Neural progenitor cell (in vitro differentiated cells): ENCODE measurements at regions not wholly inside any gene's neighbourhood (a gene's known extent, or its start where the extent isn't known, plus 50 kb on each side); places are given as distances from the start of the nearest gene placed in this dataset.

ENCODE experiments used
- DNase-seq: peaks from one replicate; pipeline ENCODE4 v3.0.0-alpha.2; 2016; ENCODE audit warnings: low spot score
- H2AFZ ChIP-seq: fragments of 200-600 bp; sonication (generic); replicated peaks from 2 replicates; pipeline ENCODE4 v1.6.1; 2016; ENCODE audit warnings: antibody characterized with exemption
- H3F3A ChIP-seq: fragments of 200-600 bp; sonication (generic); 2 replicates; pipeline ENCODE4 v1.6.1; 2016; ENCODE audit warnings: antibody characterized with exemption, low read depth
- H3K27ac ChIP-seq: fragments of 200-600 bp; sonication (generic); 2 replicates; pipeline ENCODE4 v1.5.1; 2016; ENCODE audit warnings: mild to moderate bottlenecking
- H3K27me3 ChIP-seq: fragments of 200-600 bp; sonication (generic); 2 replicates; pipeline ENCODE4 v1.6.1; 2016; ENCODE audit warnings: mild to moderate bottlenecking, moderate library complexity
- H3K36me3 ChIP-seq: fragments of 200-600 bp; sonication (generic); 2 replicates; pipeline ENCODE4 v1.5.1; 2016
- H3K4me1 ChIP-seq: fragments of 200-600 bp; sonication (generic); 2 replicates; pipeline ENCODE4 v1.6.1; 2016; ENCODE audit warnings: mixed run types
- H3K4me2 ChIP-seq: fragments of 200-600 bp; sonication (generic); 2 replicates; pipeline ENCODE4 v1.6.1; 2016
- H3K4me3 ChIP-seq: fragments of 200-600 bp; sonication (generic); 2 replicates; pipeline ENCODE4 v1.5.1; 2016
- H3K79me2 ChIP-seq: fragments of 200-600 bp; sonication (generic); 2 replicates; pipeline ENCODE4 v1.6.1; 2016; ENCODE audit warnings: low read depth
- H3K9ac ChIP-seq: fragments of 200-600 bp; sonication (generic); 2 replicates; pipeline ENCODE4 v1.6.1; 2016
- H3K9me3 ChIP-seq: fragments of 200-600 bp; sonication (generic); 2 replicates; pipeline ENCODE4 v1.5.1; 2016; ENCODE audit warnings: low read depth
- H4K20me1 ChIP-seq: fragments of 200-600 bp; sonication (generic); 2 replicates; pipeline ENCODE4 v1.6.1; 2016; ENCODE audit warnings: low read depth
- H3K27ac Mint-ChIP-seq: 3 replicates; pipeline ENCODE4 v1.8.0; 2021; ENCODE audit warnings: mixed read lengths
- H3K27me3 Mint-ChIP-seq: 2 replicates; pipeline ENCODE4 v1.8.0; 2022; ENCODE audit warnings: low read depth, mild to moderate bottlenecking, inconsistent platforms, moderate library complexity, mixed read lengths; ENCODE audit not compliant: insufficient read depth
- H3K36me3 Mint-ChIP-seq: 3 replicates; pipeline ENCODE4 v1.8.0; 2021; ENCODE audit warnings: mixed read lengths
- H3K4me1 Mint-ChIP-seq: 3 replicates; pipeline ENCODE4 v1.8.0; 2021; ENCODE audit warnings: mixed read lengths
- H3K4me3 Mint-ChIP-seq: 3 replicates; pipeline ENCODE4 v1.8.0; 2021; ENCODE audit warnings: mild to moderate bottlenecking, moderate library complexity, mixed read lengths
- H3K9me3 Mint-ChIP-seq: 3 replicates; pipeline ENCODE4 v1.8.0; 2020; ENCODE audit warnings: mixed read lengths
- CTCF ChIP-seq: fragments of 200-600 bp; sonication (generic); IDR thresholded peaks from 2 replicates; pipeline ENCODE4 v1.5.1; 2017; ENCODE audit warnings: antibody characterized with exemption, mild to moderate bottlenecking
- EZH2 ChIP-seq: fragments of 200-600 bp; sonication (generic); IDR thresholded peaks from 2 replicates; pipeline ENCODE4 v1.6.1; 2017; ENCODE audit warnings: antibody characterized with exemption, mild to moderate bottlenecking, moderate library complexity
- EZH2phosphoT487 ChIP-seq: fragments of 200-600 bp; sonication (generic); IDR thresholded peaks from 2 replicates; pipeline ENCODE4 v1.6.1; 2017; ENCODE audit warnings: antibody characterized with exemption

DNA sequence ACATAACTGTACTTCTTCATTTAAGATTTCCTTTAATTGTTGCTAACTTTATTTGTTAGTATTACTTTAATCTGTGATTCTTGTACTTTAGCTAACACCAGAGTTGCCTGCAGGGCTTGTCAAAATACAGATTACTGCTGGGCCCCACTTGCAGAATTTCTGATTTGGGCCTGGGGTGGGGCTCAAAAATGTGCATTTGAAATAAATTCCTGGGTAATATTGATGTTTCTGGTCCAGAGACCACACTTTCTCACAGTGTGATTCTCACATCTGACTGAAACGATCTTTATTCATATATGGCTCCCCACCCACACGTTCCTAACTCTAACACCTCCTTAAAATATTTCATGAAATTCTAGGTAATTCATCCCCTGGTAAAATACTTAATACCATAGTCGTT lies 452.6 kb upstream of the ACVR2A start:
- H3K9me3 Mint-ChIP-seq: no peaks in the 10 kb centered on the region

DNA sequence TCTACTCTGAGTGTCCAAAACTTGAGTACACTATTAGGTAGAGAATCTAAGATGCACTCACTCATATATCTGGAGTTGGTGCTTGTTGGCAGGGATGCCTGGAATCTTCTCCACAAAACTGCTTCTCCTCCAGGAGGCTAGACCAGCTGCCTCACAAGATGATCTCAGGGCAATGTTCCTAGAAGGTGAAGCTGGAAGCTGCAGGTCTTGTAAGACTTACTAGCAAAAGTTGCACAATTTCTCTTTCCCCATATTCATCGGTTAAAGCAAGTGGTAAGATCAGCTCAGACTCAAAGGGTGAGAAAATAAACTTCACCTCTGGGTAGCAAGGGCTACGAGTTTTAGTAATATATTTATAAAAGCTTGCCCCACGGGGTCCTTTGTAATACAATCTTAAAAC lies 454.4 kb upstream of the ACVR2A start:
- no peak overlapping the region for H3K4me3 Mint-ChIP-seq
- Histone ChIP-seq H3K27me3 (no peaks in the 10 kb centered on the region), H3K79me2 (no peaks in the 10 kb centered on the region), H3K36me3 (no peaks in the 10 kb centered on the region), H3K4me3 (no peak overlapping the region), H3K9ac (no peak overlapping the region), H3K27ac (no peak overlapping the region), H2AFZ (no peak overlapping the region), H4K20me1 (no peaks in the 10 kb centered on the region), H3F3A (no peaks in the 10 kb centered on the region), H3K9me3 (no peaks in the 10 kb centered on the region), H3K4me1 (no peaks in the 10 kb centered on the region), H3K4me2 (no peak overlapping the region)
- no peaks in the 10 kb centered on the region for H3K36me3 Mint-ChIP-seq
- no peak overlapping the region for H3K27ac Mint-ChIP-seq
- H3K9me3 Mint-ChIP-seq: no peaks in the 10 kb centered on the region
- TF ChIP-seq EZH2phosphoT487 (no peak), EZH2 (no peak), CTCF (no peak)
- DNase-seq: no peak
- H3K4me1 Mint-ChIP-seq: no peaks in the 10 kb centered on the region
- no peaks in the 10 kb centered on the region for H3K27me3 Mint-ChIP-seq

More for the DNA sequence above, 452.6 kb upstream of the ACVR2A start:
- no peak for DNase-seq
- H2AFZ ChIP-seq: no peak overlapping the region
- Mint-ChIP-seq H3K4me3 (no peak overlapping the region), H3K36me3 (no peaks in the 10 kb centered on the region), H3K4me1 (no peaks in the 10 kb centered on the region), H3K27me3 (no peaks in the 10 kb centered on the region), H3K27ac (no peak overlapping the region)
- no peak overlapping the region for H3K4me3 ChIP-seq
- no peaks in the 10 kb centered on the region for H3K27me3 ChIP-seq
- no peak for TF ChIP-seq EZH2
- no peak for TF ChIP-seq EZH2phosphoT487
- TF ChIP-seq CTCF: no peak
- H3K36me3 ChIP-seq: no peaks in the 10 kb centered on the region
- H3K9me3 ChIP-seq: no peaks in the 10 kb centered on the region
- no peak overlapping the region for H3K27ac ChIP-seq
- no peak overlapping the region for H3K4me2 ChIP-seq
- H3F3A ChIP-seq: no peaks in the 10 kb centered on the region
- no peaks in the 10 kb centered on the region for H3K4me1 ChIP-seq
- no peaks in the 10 kb centered on the region for H3K79me2 ChIP-seq
- no peak overlapping the region for H3K9ac ChIP-seq
- H4K20me1 ChIP-seq: no peaks in the 10 kb centered on the region

DNA sequence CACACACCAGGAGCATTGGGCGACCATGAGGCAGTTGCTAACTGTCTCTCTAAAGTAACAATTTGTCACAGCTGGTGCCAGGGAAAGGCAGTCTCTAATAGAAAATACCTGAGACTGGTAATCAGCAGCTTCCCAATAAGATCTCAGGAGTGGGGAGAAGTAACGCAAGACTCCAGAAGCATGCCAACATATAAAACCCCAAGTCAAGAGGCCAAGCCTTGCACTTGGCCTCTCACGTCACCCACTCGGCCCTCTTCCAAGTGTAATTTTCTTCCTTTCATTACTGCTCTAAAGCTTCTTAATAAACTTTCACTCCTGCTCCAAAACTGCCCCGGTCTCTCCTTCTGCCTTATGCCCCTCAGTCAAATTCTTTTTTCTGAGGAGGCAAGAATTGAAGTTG lies 455.6 kb upstream of the ACVR2A start:
- Mint-ChIP-seq H3K4me3 (no peak overlapping the region), H3K4me1 (no peaks in the 10 kb centered on the region), H3K27me3 (no peaks in the 10 kb centered on the region), H3K27ac (no peak overlapping the region), H3K36me3 (no peaks in the 10 kb centered on the region), H3K9me3 (no peaks in the 10 kb centered on the region)
- Histone ChIP-seq H3K79me2 (no peaks in the 10 kb centered on the region), H3K4me1 (no peaks in the 10 kb centered on the region), H3K9ac (no peak overlapping the region), H3K27ac (no peak overlapping the region), H3K27me3 (no peaks in the 10 kb centered on the region), H3K4me2 (no peak overlapping the region), H3F3A (no peaks in the 10 kb centered on the region), H3K4me3 (no peak overlapping the region), H2AFZ (no peak overlapping the region), H3K36me3 (no peaks in the 10 kb centered on the region), H4K20me1 (no peaks in the 10 kb centered on the region), H3K9me3 (no peaks in the 10 kb centered on the region)
- TF ChIP-seq CTCF: no peak
- no peak for DNase-seq

GRCh38 chr2:147388217-147388616 lies 456.6 kb upstream of the ACVR2A start:
- Histone ChIP-seq H3K4me2 (no peak overlapping the region), H3K27me3 (no peaks in the 10 kb centered on the region), H3K36me3 (no peaks in the 10 kb centered on the region), H3K4me3 (no peak overlapping the region), H3K4me1 (no peaks in the 10 kb centered on the region), H3K9ac (no peak overlapping the region), H3K79me2 (no peaks in the 10 kb centered on the region), H3F3A (no peaks in the 10 kb centered on the region), H4K20me1 (no peaks in the 10 kb centered on the region), H3K9me3 (no peaks in the 10 kb centered on the region), H3K27ac (no peak overlapping the region), H2AFZ (no peak overlapping the region)
- Mint-ChIP-seq H3K4me1 (no peaks in the 10 kb centered on the region), H3K4me3 (no peak overlapping the region), H3K9me3 (no peaks in the 10 kb centered on the region), H3K27me3 (no peaks in the 10 kb centered on the region), H3K27ac (no peak overlapping the region), H3K36me3 (no peaks in the 10 kb centered on the region)
- TF ChIP-seq CTCF: no peak
- TF ChIP-seq EZH2phosphoT487: no peak
- TF ChIP-seq EZH2: no peak
- DNase-seq: no peak
